CD4-positive, CD25-positive, alpha-beta regulatory T cell (primary cell): ENCODE measurements at regions not wholly inside any gene's neighbourhood (a gene's known extent, or its start where the extent isn't known, plus 50 kb on each side); places are given as distances from the start of the nearest gene placed in this dataset.
"Not testable (repeated sequence)": the region's sequence is repeated elsewhere in the genome, so short reads cannot be mapped to it uniquely, and the experiment has no call there.

ENCODE experiments used
- ATAC-seq, 2 donors: fragments of 150-1000 bp; cut with Tn5 transposase; one replicate each; pipeline ENCODE4 v1.10.0; 2021; ENCODE audit warnings: low read depth in 2 of 2, moderate number of reproducible peaks in 2 of 2, moderate library complexity in 1 of 2
- DNase-seq, 3 donors: peaks; one replicate each; pipeline versions ENCODE4 v3.0.0 to v3.0.0-alpha.2; 2012 to 2022; ENCODE audit warnings: mixed read lengths in 1 of 3
- H3K27ac ChIP-seq: one replicate; pipeline ENCODE4 v1.7.0; 2013; ENCODE audit warnings: mild to moderate bottlenecking, low read length; ENCODE audit not compliant: insufficient read depth, poor library complexity, severe bottlenecking
- H3K27me3 ChIP-seq: one replicate; pipeline ENCODE4 v1.7.0; 2013; ENCODE audit warnings: low read length; ENCODE audit not compliant: control insufficient read depth, insufficient read depth
- H3K36me3 ChIP-seq: one replicate; pipeline ENCODE4 v1.7.0; 2013; ENCODE audit warnings: mild to moderate bottlenecking, low read length, moderate library complexity; ENCODE audit not compliant: control insufficient read depth, insufficient read depth
- H3K4me1 ChIP-seq: 2 replicates; pipeline ENCODE4 v1.7.0; 2013; ENCODE audit warnings: mild to moderate bottlenecking, low read length; ENCODE audit not compliant: insufficient read depth, control insufficient read depth, poor library complexity, severe bottlenecking
- H3K4me3 ChIP-seq: one replicate; pipeline ENCODE4 v1.7.0; 2013; ENCODE audit warnings: low read depth, mild to moderate bottlenecking, low read length, moderate library complexity
- H3K9me3 ChIP-seq, 2 experiments: 1 replicate in 1 of 2; 2 replicates in 1 of 2; pipeline ENCODE4 v1.7.0; 2013; ENCODE audit warnings: low read length in 2 of 2, mild to moderate bottlenecking in 1 of 2, moderate library complexity in 1 of 2; ENCODE audit not compliant: control insufficient read depth in 2 of 2
- H3K27ac Mint-ChIP-seq, 3 donors: one replicate each; pipeline ENCODE4 v1.8.0; 2020 to 2022; ENCODE audit warnings: mild to moderate bottlenecking in 3 of 3, mixed read lengths in 3 of 3, moderate library complexity in 2 of 3
- H3K27me3 Mint-ChIP-seq: one replicate; pipeline ENCODE4 v1.8.0; 2022; ENCODE audit warnings: mild to moderate bottlenecking, mixed read lengths
- H3K36me3 Mint-ChIP-seq: one replicate; pipeline ENCODE4 v1.8.0; 2020; ENCODE audit warnings: mixed read lengths
- H3K4me1 Mint-ChIP-seq, 4 donors: one replicate each; pipeline ENCODE4 v1.8.0; 2020 to 2022; ENCODE audit warnings: mixed read lengths in 4 of 4, mild to moderate bottlenecking in 1 of 4
- H3K4me3 Mint-ChIP-seq, 4 donors: one replicate each; pipeline ENCODE4 v1.8.0; 2020 to 2022; ENCODE audit warnings: mild to moderate bottlenecking in 4 of 4, mixed read lengths in 4 of 4, moderate library complexity in 3 of 4
- H3K9me3 Mint-ChIP-seq, 7 donors: one replicate each; pipeline ENCODE4 v1.8.0; 2020 to 2022; ENCODE audit warnings: mixed read lengths in 7 of 7, mild to moderate bottlenecking in 3 of 7, moderate library complexity in 2 of 7

GRCh38 chr2:121849236-121849635 is 93.8 kb downstream of the TSN start:
- no peaks in the 10 kb centered on the region for H3K36me3 ChIP-seq
- Mint-ChIP-seq H3K36me3 (no peaks in the 10 kb centered on the region), H3K27me3 (no peaks in the 10 kb centered on the region), H3K9me3 (peaks cover 0 to 2% (median 0%) of the 10 kb centered on the region in 7 donors), H3K27ac (no peak overlapping the region), H3K4me1 (no peaks in the 10 kb centered on the region), H3K4me3 (no peak overlapping the region)
- no peak overlapping the region for H3K27ac ChIP-seq
- ATAC-seq (no peak), DNase-seq (no peak)
- no peaks in the 10 kb centered on the region for H3K9me3 ChIP-seq
- H3K4me3 ChIP-seq = no peak overlapping the region
- H3K27me3 ChIP-seq = no peaks in the 10 kb centered on the region
- no peaks in the 10 kb centered on the region for H3K4me1 ChIP-seq

- not testable (repeated sequence) for H3K4me3 Mint-ChIP-seq, H3K27me3 ChIP-seq, H3K9me3 ChIP-seq, H3K27ac Mint-ChIP-seq, H3K36me3 ChIP-seq, H3K36me3 Mint-ChIP-seq, H3K27me3 Mint-ChIP-seq, DNase-seq, H3K4me1 Mint-ChIP-seq, H3K4me1 ChIP-seq, ATAC-seq, H3K4me3 ChIP-seq, H3K27ac ChIP-seq
- peaks cover 0 to 10% (median 4%) of the 10 kb centered on the region in 7 donors for H3K9me3 Mint-ChIP-seq
These were observed 97.7 kb downstream of the TSN start for GRCh38 chr2:121853149-121853548.

GRCh38 chr2:121855510-121855909 is 100.1 kb downstream of the TSN start:
- H3K27me3 Mint-ChIP-seq = peaks cover 9% of the 10 kb centered on the region
- Histone ChIP-seq H3K27ac (no peak overlapping the region), H3K36me3 (no peaks in the 10 kb centered on the region), H3K27me3 (peaks cover 2% of the 10 kb centered on the region), H3K4me3 (no peak overlapping the region), H3K9me3 (no peaks in the 10 kb centered on the region), H3K4me1 (no peaks in the 10 kb centered on the region)
- H3K9me3 Mint-ChIP-seq = peaks cover 0 to 10% (median 5%) of the 10 kb centered on the region in 7 donors
- DNase-seq (no peak), ATAC-seq (no peak)
- H3K4me3 Mint-ChIP-seq = no peak overlapping the region
- no peaks in the 10 kb centered on the region for H3K36me3 Mint-ChIP-seq
- H3K27ac Mint-ChIP-seq = no peak overlapping the region
- H3K4me1 Mint-ChIP-seq = no peaks in the 10 kb centered on the region

- no peaks in the 10 kb centered on the region for H3K4me1 Mint-ChIP-seq
- ATAC-seq = no peak
- H3K27me3 Mint-ChIP-seq = peaks cover 12% of the 10 kb centered on the region
- Histone ChIP-seq H3K36me3 (no peaks in the 10 kb centered on the region), H3K4me1 (no peaks in the 10 kb centered on the region), H3K27me3 (peaks cover 2% of the 10 kb centered on the region), H3K4me3 (no peak overlapping the region), H3K9me3 (no peaks in the 10 kb centered on the region), H3K27ac (no peak overlapping the region)
- peaks cover 0 to 10% (median 5%) of the 10 kb centered on the region in 7 donors for H3K9me3 Mint-ChIP-seq
- no peaks in the 10 kb centered on the region for H3K36me3 Mint-ChIP-seq
- no peak for DNase-seq
- no peak overlapping the region for H3K27ac Mint-ChIP-seq
- no peak overlapping the region for H3K4me3 Mint-ChIP-seq
These were observed 100.9 kb downstream of the TSN start for GRCh38 chr2:121856360-121856759.

GRCh38 chr2:121858369-121858768 is 102.9 kb downstream of the TSN start:
- no peak for ATAC-seq
- Histone ChIP-seq H3K27me3 (peaks cover 2% of the 10 kb centered on the region), H3K4me3 (no peak overlapping the region), H3K27ac (no peak overlapping the region), H3K36me3 (no peaks in the 10 kb centered on the region), H3K9me3 (no peaks in the 10 kb centered on the region), H3K4me1 (no peaks in the 10 kb centered on the region)
- Mint-ChIP-seq H3K36me3 (no peaks in the 10 kb centered on the region), H3K4me3 (no peak overlapping the region), H3K9me3 (peaks cover 0 to 12% (median 5%) of the 10 kb centered on the region in 7 donors), H3K27ac (no peak overlapping the region), H3K27me3 (peaks cover 15% of the 10 kb centered on the region), H3K4me1 (no peaks in the 10 kb centered on the region)
- DNase-seq = no peak

GRCh38 chr2:121858847-121859246 is 103.4 kb downstream of the TSN start:
- peaks cover 17% of the 10 kb centered on the region for H3K27me3 Mint-ChIP-seq

GRCh38 chr2:121860033-121860757 is 104.7 kb downstream of the TSN start:
- peaks cover 0 to 11% (median 4%) of the 10 kb centered on the region in 7 donors for H3K9me3 Mint-ChIP-seq
- no peak overlapping the region for H3K4me3 Mint-ChIP-seq
- no peak overlapping the region for H3K27ac Mint-ChIP-seq
- no peaks in the 10 kb centered on the region for H3K36me3 Mint-ChIP-seq
- DNase-seq = no peak
- H3K27ac ChIP-seq = no peak overlapping the region
- ATAC-seq = no peak
- no peaks in the 10 kb centered on the region for H3K27me3 ChIP-seq
- H3K36me3 ChIP-seq = no peaks in the 10 kb centered on the region
- H3K27me3 Mint-ChIP-seq = peaks cover 20% of the 10 kb centered on the region
- no peak overlapping the region for H3K4me3 ChIP-seq
- no peaks in the 10 kb centered on the region for H3K4me1 ChIP-seq
- no peaks in the 10 kb centered on the region for H3K4me1 Mint-ChIP-seq
- no peaks in the 10 kb centered on the region for H3K9me3 ChIP-seq

More at GRCh38 chr2:121858847-121859246, 103.4 kb downstream of the TSN start:
- Histone ChIP-seq H3K36me3 (no peaks in the 10 kb centered on the region), H3K4me1 (no peaks in the 10 kb centered on the region), H3K27me3 (peaks cover 2% of the 10 kb centered on the region), H3K4me3 (no peak overlapping the region), H3K9me3 (no peaks in the 10 kb centered on the region), H3K27ac (no peak overlapping the region)
- H3K9me3 Mint-ChIP-seq = peaks cover 0 to 13% (median 5%) of the 10 kb centered on the region in 7 donors
- no peaks in the 10 kb centered on the region for H3K4me1 Mint-ChIP-seq
- H3K27ac Mint-ChIP-seq = no peak overlapping the region
- DNase-seq (no peak), ATAC-seq (no peak)
- H3K4me3 Mint-ChIP-seq = no peak overlapping the region
- no peaks in the 10 kb centered on the region for H3K36me3 Mint-ChIP-seq

GRCh38 chr2:121860758-121861227 is 105.3 kb downstream of the TSN start:
- no peaks in the 10 kb centered on the region for H3K4me1 Mint-ChIP-seq
- Histone ChIP-seq H3K27ac (no peak overlapping the region), H3K36me3 (no peaks in the 10 kb centered on the region), H3K27me3 (no peaks in the 10 kb centered on the region), H3K4me1 (no peaks in the 10 kb centered on the region), H3K4me3 (no peak overlapping the region), H3K9me3 (no peaks in the 10 kb centered on the region)
- no peak overlapping the region for H3K27ac Mint-ChIP-seq
- H3K9me3 Mint-ChIP-seq = peaks cover 0 to 9% (median 3%) of the 10 kb centered on the region in 7 donors
- H3K27me3 Mint-ChIP-seq = peaks cover 20% of the 10 kb centered on the region
- no peak overlapping the region for H3K4me3 Mint-ChIP-seq
- ATAC-seq = no peak
- DNase-seq = no peak
- H3K36me3 Mint-ChIP-seq = no peaks in the 10 kb centered on the region
